ENCODE measurements at regions not wholly inside any gene's neighbourhood (a gene's known extent, or its start where the extent isn't known, plus 50 kb on each side); places are given as distances from the start of the nearest gene placed in this dataset.

DNA sequence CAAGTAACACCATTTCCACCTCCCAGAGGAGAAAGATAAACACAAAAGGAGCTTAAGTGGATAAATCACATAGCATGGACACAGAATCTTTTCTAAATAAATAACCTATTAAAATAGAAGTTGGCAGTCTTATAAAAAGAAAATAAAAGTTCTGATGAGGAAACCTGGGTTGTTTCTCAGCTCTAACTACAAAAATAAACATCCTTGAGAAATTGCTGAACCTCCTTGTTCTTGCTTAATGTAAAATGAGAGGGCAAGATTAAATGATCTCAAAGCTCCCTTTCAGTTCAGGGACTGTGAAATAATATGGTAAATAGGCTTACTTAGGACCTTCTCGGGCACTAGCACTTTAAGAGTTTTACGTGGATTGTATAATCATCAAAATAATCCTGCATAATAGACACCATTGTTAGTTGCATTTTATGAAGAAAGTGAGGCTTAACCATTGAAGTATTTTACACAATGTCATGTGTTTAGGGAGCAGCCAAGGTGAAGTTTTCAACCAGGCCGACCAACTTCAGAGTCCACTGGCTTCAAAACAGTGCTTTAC, 214.0 kb upstream of the NOVA1 start:
- TF ChIP-seq SIN3A (IDR thresholded peaks at IDR 0.05; ENCODE audit: borderline replicate concordance, insufficient read depth, low read depth, low read length), result no peak
- TF ChIP-seq, protein P1, sequence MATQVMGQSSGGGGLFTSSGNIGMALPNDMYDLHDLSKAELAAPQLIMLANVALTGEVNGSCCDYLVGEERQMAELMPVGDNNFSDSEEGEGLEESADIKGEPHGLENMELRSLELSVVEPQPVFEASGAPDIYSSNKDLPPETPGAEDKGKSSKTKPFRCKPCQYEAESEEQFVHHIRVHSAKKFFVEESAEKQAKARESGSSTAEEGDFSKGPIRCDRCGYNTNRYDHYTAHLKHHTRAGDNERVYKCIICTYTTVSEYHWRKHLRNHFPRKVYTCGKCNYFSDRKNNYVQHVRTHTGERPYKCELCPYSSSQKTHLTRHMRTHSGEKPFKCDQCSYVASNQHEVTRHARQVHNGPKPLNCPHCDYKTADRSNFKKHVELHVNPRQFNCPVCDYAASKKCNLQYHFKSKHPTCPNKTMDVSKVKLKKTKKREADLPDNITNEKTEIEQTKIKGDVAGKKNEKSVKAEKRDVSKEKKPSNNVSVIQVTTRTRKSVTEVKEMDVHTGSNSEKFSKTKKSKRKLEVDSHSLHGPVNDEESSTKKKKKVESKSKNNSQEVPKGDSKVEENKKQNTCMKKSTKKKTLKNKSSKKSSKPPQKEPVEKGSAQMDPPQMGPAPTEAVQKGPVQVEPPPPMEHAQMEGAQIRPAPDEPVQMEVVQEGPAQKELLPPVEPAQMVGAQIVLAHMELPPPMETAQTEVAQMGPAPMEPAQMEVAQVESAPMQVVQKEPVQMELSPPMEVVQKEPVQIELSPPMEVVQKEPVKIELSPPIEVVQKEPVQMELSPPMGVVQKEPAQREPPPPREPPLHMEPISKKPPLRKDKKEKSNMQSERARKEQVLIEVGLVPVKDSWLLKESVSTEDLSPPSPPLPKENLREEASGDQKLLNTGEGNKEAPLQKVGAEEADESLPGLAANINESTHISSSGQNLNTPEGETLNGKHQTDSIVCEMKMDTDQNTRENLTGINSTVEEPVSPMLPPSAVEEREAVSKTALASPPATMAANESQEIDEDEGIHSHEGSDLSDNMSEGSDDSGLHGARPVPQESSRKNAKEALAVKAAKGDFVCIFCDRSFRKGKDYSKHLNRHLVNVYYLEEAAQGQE (IDR thresholded peaks at IDR 0.05; ENCODE audit: insufficient read depth in 1 of 2, low read depth in 2 of 2, low read length in 1 of 2), result no peak
- TF ChIP-seq, protein P2, sequence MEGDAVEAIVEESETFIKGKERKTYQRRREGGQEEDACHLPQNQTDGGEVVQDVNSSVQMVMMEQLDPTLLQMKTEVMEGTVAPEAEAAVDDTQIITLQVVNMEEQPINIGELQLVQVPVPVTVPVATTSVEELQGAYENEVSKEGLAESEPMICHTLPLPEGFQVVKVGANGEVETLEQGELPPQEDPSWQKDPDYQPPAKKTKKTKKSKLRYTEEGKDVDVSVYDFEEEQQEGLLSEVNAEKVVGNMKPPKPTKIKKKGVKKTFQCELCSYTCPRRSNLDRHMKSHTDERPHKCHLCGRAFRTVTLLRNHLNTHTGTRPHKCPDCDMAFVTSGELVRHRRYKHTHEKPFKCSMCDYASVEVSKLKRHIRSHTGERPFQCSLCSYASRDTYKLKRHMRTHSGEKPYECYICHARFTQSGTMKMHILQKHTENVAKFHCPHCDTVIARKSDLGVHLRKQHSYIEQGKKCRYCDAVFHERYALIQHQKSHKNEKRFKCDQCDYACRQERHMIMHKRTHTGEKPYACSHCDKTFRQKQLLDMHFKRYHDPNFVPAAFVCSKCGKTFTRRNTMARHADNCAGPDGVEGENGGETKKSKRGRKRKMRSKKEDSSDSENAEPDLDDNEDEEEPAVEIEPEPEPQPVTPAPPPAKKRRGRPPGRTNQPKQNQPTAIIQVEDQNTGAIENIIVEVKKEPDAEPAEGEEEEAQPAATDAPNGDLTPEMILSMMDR (IDR thresholded peaks at IDR 0.05), result no peak
- TF ChIP-seq TCF7L2 (IDR thresholded peaks at IDR 0.05; ENCODE audit: low read depth, low read length), result no peak
- TF ChIP-seq POLR2AphosphoS5 (IDR thresholded peaks at IDR 0.05; ENCODE audit: low read depth, low read length), result no peak
- in situ Hi-C loops (cut with HindIII; ENCODE audit: low pct_unique_long_range_greater_than_20kb, low sequenced_read_pairs), result no loop called here
- ChIA-PET POLR2A (no interaction called here), CTCF (no interaction called here)
- Histone ChIP-seq H3K9me3 (ENCODE audit: control insufficient read depth, insufficient read depth, low read depth, low read length) (no peaks in the 10 kb centered on the region), H3K27ac (ENCODE audit: low read length) (no peak overlapping the region), H3K27me3 (ENCODE audit: control insufficient read depth, insufficient read depth, low read length) (no peaks in the 10 kb centered on the region), H3K36me3 (ENCODE audit: control insufficient read depth, insufficient read depth, low read length) (no peaks in the 10 kb centered on the region), H3K4me3 (ENCODE audit: low read depth in 2 of 2, low read length in 2 of 2) (no peak overlapping the region), H3K4me1 (ENCODE audit: control insufficient read depth, insufficient read depth, low read length) (no peaks in the 10 kb centered on the region)
- DNase-seq (ENCODE audit: low read depth, low spot score) (no peak), ATAC-seq (no peak)
- intact Hi-C loops (cut with micrococcal nuclease; ENCODE audit: unreplicated experiment), result no loop called here
- BruUV-seq (replicated peaks), result no TSS peak

DNA sequence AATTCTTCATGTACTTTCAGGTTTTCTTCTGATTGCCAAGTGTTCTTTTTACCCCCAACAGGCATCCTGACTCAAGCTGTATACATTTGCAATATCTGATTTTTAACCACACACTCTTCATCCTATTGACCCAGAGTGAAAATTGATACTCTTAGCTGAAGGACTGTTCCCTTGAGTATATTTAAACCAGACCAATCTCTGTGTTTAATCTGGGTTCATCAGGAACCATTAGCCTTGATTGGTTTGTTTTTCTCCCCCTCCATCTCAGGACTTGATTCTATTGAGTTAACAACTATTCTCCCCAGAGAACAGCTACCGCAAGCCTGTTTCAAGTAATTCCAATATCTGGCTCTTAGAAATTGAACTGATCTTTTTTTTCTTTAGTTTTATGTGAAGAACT, 222.3 kb upstream of the NOVA1 start:
- no peaks in the 10 kb centered on the region for H3K9me3 ChIP-seq (ENCODE audit: control insufficient read depth, insufficient read depth, low read depth, low read length)
- no peak overlapping the region for H3K4me3 ChIP-seq (ENCODE audit: low read depth in 2 of 2, low read length in 2 of 2)
- no TSS peak for BruUV-seq (replicated peaks)
- ChIA-PET POLR2A (no interaction called here), CTCF (no interaction called here)
- intact Hi-C loops (cut with micrococcal nuclease; ENCODE audit: unreplicated experiment) (no loop called here), in situ Hi-C loops (cut with HindIII; ENCODE audit: low pct_unique_long_range_greater_than_20kb, low sequenced_read_pairs) (no loop called here)
- ATAC-seq, result no peak
- TF ChIP-seq, protein P2 (IDR thresholded peaks at IDR 0.05), result no peak
- TF ChIP-seq, protein P1 (IDR thresholded peaks at IDR 0.05; ENCODE audit: insufficient read depth in 1 of 2, low read depth in 2 of 2, low read length in 1 of 2), result no peak
- TF ChIP-seq SIN3A (IDR thresholded peaks at IDR 0.05; ENCODE audit: borderline replicate concordance, insufficient read depth, low read depth, low read length) (no peak), TCF7L2 (IDR thresholded peaks at IDR 0.05; ENCODE audit: low read depth, low read length) (no peak)
- no peak overlapping the region for H3K27ac ChIP-seq (ENCODE audit: low read length)
- H3K4me1 ChIP-seq (ENCODE audit: control insufficient read depth, insufficient read depth, low read length), result no peaks in the 10 kb centered on the region
- no peaks in the 10 kb centered on the region for H3K27me3 ChIP-seq (ENCODE audit: control insufficient read depth, insufficient read depth, low read length)
- DNase-seq (ENCODE audit: low read depth, low spot score), result no peak
- no peaks in the 10 kb centered on the region for H3K36me3 ChIP-seq (ENCODE audit: control insufficient read depth, insufficient read depth, low read length)
